ENCODE measurements at regions not wholly inside any gene's neighbourhood (a gene's known extent, or its start where the extent isn't known, plus 50 kb on each side); places are given as distances from the start of the nearest gene placed in this dataset.

DNA sequence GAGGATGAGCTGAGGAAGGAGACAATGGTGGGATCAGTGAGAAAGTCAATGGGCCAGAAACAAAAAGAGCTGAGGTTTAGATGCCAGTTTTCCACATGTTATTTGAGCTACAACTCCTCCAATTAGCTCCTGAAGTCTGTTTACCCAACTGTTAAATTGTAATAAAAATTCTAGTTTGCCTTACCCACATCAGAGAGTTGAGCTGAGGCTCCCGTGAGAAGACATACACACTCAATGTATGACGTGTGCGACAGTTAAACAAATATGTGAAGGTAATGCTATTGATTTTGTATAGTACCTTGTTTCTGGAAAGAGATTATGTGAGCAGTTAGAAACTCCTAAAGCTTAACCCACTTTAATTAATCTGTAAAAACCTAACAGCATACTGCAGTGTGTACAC is 318.1 kb upstream of the GRM7 start:
- Histone ChIP-seq H3K9me3 (no peaks in the 10 kb centered on the region), H3K36me3 (ENCODE audit: low read depth, missing control alignments) (no peaks in the 10 kb centered on the region), H3K27me3 (no peaks in the 10 kb centered on the region), H3K4me1 (no peaks in the 10 kb centered on the region), H3K4me3 (no peak overlapping the region), H3K27ac (no peak overlapping the region)
- WGBS, 2 donors: 88 to 95% methylated on average over 3 of the region's 3 CpGs
- intact Hi-C loops (cut with DNase I; ENCODE audit: low total_unique reads): no loop called here
- TF ChIP-seq, protein P1, sequence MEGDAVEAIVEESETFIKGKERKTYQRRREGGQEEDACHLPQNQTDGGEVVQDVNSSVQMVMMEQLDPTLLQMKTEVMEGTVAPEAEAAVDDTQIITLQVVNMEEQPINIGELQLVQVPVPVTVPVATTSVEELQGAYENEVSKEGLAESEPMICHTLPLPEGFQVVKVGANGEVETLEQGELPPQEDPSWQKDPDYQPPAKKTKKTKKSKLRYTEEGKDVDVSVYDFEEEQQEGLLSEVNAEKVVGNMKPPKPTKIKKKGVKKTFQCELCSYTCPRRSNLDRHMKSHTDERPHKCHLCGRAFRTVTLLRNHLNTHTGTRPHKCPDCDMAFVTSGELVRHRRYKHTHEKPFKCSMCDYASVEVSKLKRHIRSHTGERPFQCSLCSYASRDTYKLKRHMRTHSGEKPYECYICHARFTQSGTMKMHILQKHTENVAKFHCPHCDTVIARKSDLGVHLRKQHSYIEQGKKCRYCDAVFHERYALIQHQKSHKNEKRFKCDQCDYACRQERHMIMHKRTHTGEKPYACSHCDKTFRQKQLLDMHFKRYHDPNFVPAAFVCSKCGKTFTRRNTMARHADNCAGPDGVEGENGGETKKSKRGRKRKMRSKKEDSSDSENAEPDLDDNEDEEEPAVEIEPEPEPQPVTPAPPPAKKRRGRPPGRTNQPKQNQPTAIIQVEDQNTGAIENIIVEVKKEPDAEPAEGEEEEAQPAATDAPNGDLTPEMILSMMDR (IDR thresholded peaks at IDR 0.05): no peak
- TF ChIP-seq POLR2A (IDR thresholded peaks at IDR 0.05): no peak
- no peak for DNase-seq

DNA sequence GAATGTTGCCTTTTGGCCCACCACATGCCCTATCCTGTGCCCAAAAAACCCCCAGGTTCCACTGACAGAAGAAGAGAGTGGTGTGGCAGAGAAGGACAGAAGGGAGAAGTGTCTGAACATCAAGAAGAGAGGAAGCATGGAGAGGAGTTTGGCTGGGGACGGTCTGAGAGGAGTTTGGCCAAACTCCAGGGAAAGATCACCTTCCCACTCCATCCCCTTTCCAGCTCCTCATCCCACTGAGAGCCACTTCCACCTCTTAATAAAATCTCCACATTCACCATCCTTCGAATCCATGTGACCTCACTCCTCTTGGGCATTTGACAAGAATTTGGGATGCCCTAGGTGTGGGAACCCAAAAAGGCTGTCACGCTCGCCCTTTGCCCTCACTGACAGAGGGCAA is 311.6 kb upstream of the GRM7 start:
- no peaks in the 10 kb centered on the region for H3K36me3 ChIP-seq (ENCODE audit: low read depth, missing control alignments)
- no peak overlapping the region for H3K4me3 ChIP-seq
- H3K4me1 ChIP-seq: no peaks in the 10 kb centered on the region
- TF ChIP-seq, protein P1 (IDR thresholded peaks at IDR 0.05): no peak
- TF ChIP-seq POLR2A (IDR thresholded peaks at IDR 0.05): no peak
- H3K9me3 ChIP-seq: no peaks in the 10 kb centered on the region
- 91 to 94% methylated on average over 4 of the region's 4 CpGs for WGBS, 2 donors
- intact Hi-C loops (cut with DNase I; ENCODE audit: low total_unique reads): no loop called here
- H3K27ac ChIP-seq: no peak overlapping the region
- DNase-seq: no peak
- no peaks in the 10 kb centered on the region for H3K27me3 ChIP-seq

DNA sequence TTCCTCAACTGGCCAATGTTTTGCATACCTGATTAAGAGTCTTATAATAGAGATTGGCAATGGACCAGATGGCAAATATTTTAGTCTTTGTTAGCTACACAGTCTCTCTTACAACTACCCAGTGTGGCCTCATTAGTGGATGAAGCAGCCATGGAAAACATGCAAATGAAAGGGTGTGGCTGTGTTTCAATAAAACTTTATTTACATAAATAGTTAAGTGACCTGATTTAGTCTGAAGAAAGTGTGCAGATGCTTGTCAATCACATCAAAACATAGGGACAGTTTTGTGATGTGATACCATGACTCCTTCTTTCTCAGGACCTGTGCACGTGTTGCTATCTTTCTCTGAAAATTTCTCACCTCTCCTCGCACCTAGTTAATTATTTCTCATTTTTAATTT is 309.8 kb upstream of the GRM7 start:
- 44 to 63% methylated on average over 2 of the region's 2 CpGs for WGBS, 2 donors
- H3K27me3 ChIP-seq: no peaks in the 10 kb centered on the region
- H3K4me1 ChIP-seq: no peaks in the 10 kb centered on the region
- intact Hi-C loops (cut with DNase I; ENCODE audit: low total_unique reads): no loop called here
- no peaks in the 10 kb centered on the region for H3K9me3 ChIP-seq
- H3K27ac ChIP-seq: no peak overlapping the region
- no peak for TF ChIP-seq POLR2A (IDR thresholded peaks at IDR 0.05)
- TF ChIP-seq, protein P1 (IDR thresholded peaks at IDR 0.05): no peak
- no peaks in the 10 kb centered on the region for H3K36me3 ChIP-seq (ENCODE audit: low read depth, missing control alignments)
- H3K4me3 ChIP-seq: no peak overlapping the region
- no peak for DNase-seq

DNA sequence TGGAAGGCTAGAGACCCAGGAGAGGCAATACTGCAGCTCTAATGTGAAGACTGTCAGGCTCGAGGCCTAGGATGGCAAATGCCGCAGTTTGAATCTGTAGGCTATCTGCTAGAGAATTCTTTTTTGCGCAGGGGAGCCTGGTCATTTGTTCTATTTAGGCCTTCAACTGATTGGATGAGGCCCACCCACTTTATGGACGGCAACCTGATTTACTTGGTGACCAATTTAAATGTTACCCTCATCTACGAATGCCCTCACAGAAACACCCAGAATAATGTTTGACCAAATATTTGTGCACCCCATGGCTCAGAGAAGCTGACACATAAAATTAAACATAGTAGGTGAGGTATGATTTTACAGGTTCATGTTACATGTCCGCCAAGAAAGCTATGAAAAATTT is 300.7 kb upstream of the GRM7 start:
- H3K4me1 ChIP-seq: no peaks in the 10 kb centered on the region
- intact Hi-C loops (cut with DNase I; ENCODE audit: low total_unique reads): no loop called here
- 91 to 96% methylated on average over 6 of the region's 6 CpGs for WGBS, 2 donors
- no peak overlapping the region for H3K27ac ChIP-seq
- H3K9me3 ChIP-seq: no peaks in the 10 kb centered on the region
- DNase-seq: no peak
- H3K4me3 ChIP-seq: no peak overlapping the region
- H3K27me3 ChIP-seq: no peaks in the 10 kb centered on the region
- TF ChIP-seq POLR2A (IDR thresholded peaks at IDR 0.05): no peak
- TF ChIP-seq, protein P1 (IDR thresholded peaks at IDR 0.05): no peak
- H3K36me3 ChIP-seq (ENCODE audit: low read depth, missing control alignments): no peaks in the 10 kb centered on the region

DNA sequence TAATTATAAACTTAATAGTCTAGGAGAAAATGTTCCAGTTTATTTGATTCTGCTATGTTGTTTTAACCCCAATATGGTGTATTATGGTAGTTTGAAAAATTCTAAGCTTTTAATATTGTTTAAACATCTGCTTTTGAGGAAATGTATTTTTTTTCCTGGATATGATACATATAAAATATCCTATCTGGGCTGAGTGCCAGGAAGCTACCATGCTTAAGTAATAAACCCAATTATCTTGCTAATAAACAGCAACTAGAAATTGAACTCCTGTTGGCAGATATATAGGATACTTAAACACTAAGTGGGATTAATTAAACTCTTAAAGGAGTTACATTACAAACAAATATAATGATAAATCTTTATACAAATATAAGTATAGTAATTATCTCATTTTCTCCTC is 293.7 kb upstream of the GRM7 start:
- no peak for TF ChIP-seq POLR2A (IDR thresholded peaks at IDR 0.05)
- TF ChIP-seq, protein P1 (IDR thresholded peaks at IDR 0.05): no peak
- no peaks in the 10 kb centered on the region for H3K27me3 ChIP-seq
- H3K36me3 ChIP-seq (ENCODE audit: low read depth, missing control alignments): no peaks in the 10 kb centered on the region
- no peak overlapping the region for H3K4me3 ChIP-seq
- intact Hi-C loops (cut with DNase I; ENCODE audit: low total_unique reads): no loop called here
- no peaks in the 10 kb centered on the region for H3K9me3 ChIP-seq
- no peak for DNase-seq
- no peaks in the 10 kb centered on the region for H3K4me1 ChIP-seq
- H3K27ac ChIP-seq: no peak overlapping the region

All from testis (tissue), 2 donors.